NCI-H1436 treated with DMSO at 0.1 percent for 48 hours (cell line): ENCODE measurements at regions not wholly inside any gene's neighbourhood (a gene's known extent, or its start where the extent isn't known, plus 50 kb on each side); places are given as distances from the start of the nearest gene placed in this dataset.

Source experiments
- DNase-seq: peaks from one replicate; lab custom pipeline; 2025; lab: John Stamatoyannopoulos, UW

DNA sequence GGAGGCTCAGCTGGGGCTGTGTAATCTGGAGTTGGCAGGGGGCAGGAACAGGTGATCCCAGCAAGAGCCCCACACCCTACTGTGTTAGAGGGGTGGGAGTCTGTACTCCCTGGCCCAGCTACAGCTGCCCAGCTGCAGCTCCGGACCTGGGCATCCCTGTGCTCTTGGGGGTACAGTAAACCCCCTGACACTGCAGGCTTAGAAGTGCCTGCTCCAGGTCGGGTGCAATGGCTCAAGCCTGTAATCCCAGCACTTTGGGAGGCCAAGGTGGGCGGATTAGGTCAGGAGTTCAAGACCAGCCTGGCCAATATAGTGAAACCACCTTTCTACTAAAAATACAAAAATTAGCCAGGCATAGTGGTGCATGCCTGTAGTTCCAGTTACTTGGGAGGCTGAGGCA, 1228.6 kb upstream of the EYS start:
- DNase-seq = no peak

DNA sequence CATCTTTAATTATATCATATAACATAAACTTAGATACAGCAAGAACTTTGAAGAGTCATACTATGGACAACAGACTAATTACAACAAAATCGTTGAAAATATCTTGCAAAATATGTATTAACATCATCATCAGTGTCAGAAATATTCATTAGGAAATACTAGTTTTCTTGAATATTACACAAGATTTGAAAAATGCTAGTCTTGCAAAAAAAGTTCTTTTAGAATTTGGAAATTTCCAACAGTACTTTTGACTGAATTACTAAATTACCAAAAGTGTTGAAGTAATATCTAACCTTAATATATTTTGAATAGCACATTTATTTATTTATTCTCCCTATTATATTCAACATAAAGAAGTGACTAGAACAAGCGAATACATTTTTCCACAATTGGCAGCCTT, 1224.8 kb upstream of the EYS start:
- no peak for DNase-seq

DNA sequence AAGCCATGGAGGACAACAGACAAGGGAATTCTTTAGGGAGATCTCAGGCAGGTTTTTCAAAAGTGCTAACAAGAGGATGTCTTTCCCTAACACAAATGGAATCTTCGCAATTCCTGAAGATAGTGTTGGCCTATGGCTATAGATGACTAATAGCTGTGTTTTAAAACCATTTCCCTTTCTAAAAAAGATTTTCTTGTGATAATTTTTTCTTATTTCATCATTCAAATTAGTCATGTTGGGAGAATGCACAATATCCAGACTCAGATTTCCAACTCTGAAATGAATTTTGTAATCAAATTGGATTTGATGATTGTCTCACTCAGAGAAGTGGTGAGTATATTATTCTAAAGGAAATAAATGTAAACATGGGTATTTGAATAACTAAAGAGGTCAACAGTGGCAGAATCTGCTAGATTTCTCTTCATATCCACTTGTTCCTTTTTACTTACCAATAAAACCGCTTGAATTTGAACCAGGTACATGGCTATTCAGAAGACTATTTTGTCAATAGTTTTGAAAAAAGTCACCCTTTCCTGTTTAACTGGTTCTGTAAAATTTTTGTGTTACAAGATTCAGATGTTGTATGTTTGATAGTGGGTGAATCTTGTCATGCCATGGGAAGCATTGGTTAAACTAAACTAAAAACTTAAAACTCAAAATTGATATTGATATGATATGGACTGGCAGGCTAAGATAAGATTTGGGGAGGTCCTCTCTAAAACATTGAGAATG, 1223.7 kb upstream of the EYS start:
- DNase-seq = no peak

DNA sequence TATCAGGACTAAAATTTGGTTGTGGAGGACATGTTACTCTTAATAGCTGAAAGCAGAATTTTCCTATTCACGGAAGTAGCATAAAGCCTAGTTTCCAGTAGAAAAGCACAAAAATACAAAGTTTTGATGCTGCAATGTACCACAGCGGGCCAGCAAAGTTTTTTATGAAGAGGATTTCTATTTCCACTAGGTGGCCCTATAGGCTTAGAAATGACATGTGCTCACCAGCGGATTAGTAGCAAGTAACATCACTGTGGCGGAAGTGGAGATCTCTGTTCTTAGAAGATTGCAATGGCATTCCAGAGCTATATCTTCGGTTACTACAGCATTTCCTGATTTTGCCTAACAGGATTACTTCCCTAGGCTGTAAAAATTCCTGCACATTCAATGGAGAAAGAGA, 1219.0 kb upstream of the EYS start:
- DNase-seq = no peak

DNA sequence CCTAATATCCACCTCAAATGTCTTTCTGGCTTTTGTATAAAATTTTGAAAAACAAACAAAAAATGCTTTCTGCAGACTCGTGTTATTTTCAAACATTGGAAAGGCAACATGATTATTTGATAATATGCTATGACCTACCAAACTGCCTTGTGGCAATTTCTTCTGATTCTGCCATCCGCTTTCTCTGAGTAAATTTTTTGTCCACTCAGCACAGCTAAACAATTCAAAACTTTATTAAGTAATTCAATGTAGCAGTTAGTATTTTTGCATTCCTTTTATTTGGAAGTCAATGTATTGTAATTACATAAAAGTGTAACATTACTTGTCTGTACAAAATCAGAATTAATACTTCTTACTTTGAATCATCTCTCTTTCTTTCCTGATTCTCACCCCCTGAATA, 1206.6 kb upstream of the EYS start:
- DNase-seq = no peak

DNA sequence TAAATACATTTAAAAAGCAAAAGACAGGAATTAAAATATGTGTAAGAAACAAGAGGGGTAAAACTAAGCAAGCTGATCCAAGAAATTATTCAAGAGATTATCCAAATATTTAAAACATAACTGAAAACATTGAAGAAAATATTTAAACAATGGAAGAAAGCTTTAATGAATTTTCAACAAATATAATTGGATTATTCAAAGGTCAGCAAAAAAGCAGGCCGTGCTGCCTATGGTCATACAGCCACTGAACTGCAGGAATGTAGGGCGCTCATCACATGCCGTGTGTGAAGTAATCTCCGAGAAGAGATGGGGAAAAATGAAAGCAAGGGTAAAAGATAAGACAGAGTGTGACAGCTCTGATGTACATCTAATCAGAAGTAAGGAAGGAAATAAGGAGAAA, 1195.4 kb upstream of the EYS start:
- no peak for DNase-seq

DNA sequence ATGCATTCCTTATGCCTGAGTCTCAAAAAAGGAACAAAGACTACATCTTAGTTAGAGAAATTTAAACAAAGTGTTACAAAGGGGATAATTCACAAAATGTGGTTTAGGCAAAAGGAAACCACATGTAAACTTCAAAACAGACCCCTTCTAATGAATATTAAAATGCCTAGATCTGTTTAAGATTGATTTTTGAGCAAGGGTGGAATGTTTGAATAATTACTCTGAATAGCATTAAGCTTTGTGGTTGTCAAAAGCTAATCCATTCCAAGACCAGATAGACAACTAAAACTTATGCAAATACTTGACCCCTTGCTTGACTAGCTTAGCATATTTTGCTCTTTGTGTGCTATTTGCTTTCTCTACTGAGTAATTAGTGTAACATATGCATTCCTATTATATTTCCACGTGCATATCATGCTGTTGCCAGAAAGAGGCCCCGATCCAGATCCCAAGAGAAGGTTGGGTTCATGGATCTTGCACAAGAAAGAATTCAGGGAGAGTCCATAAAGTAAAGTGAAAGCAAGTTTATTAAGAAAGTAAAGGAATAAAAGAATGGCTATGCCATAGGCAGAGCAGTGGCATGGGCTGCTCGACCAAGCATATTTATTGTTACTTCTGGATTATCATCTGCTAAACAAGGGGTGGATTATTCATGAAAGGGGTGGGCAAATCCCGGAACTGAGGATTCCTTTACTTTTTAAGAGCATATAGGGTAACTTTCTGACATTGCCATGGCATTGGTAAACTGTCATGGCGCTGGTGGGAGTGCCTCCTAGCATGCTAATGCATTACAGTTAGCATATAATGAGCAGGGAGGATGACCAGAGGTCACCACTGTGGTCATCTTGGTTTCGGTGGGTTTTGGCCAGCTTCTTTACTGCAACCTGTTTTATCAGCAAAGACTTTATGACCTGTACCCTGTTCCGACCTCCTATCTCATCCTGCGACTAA, 1193.4 kb upstream of the EYS start:
- DNase-seq = no peak

DNA sequence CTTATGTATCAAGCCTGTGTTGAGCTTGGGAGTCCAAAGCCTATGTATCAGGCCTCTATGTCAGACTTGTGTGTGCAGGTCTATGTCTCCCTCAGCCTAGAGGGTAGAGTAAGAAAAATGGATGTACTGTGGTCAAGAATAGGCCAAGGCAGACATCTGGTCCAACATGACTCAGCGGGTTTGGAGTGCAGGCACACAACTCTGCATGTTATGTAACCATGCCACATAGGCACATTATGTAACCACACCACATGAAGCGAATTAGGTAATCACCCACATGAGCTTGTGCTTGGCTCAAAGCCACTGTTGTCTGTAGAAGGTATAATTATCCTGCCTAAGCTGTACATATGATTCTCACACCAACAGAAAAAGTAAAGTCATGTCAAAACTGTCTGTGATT, 1190.5 kb upstream of the EYS start:
- DNase-seq = no peak

DNA sequence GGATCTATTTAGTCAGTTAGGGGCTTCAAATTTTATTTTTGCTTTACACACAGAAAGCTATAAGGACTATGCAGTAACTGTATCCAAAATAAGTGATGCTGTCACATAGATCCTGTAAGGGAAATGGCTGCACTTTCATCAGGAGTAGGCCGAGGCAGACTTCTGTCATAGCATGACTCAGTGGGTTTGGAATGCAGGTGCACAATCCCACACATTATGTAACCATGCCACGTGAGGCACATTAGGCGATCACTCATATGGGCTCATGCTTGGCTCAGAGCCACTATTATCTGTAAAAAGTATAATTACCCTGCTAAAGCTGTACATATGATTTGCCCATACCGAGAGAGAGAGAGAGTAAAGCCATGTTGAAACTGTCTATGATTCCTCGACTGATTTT, 1189.4 kb upstream of the EYS start:
- no peak for DNase-seq

DNA sequence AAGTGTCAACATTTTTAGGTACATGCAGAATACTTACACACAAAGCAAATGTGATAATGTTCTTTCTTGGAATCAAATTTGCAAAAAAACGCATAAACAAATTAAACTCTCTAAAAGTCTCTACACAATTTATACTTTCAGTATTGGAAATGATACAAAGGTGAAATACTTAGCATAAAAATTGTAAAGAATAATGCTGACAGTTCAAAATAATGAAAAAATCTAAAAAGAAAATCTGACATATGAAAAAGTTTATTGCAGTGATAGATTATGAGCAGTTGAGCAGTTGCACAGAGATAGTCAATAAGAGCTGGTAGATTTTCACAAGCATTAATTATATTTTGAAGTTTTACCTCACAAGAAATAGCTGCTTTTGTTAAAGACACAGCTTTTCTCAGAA, 1176.4 kb upstream of the EYS start:
- DNase-seq = no peak

DNA sequence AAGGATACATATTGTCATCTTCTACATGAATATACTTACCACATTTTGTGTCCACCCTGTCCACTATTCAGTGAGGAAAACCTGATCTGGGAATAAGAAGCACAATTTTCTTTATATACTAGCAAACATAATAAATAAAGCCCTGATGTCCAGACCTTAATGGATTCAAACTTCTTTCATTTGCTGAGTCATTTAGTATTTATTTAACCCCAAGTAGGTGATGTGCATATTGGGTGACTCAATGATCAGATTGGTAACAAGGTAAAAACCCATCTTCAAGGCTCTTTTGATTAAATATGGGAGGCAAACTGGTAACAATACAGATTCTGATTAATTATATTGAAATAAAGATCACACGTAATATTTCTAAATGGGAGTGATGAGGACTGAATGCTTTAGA, 1159.8 kb upstream of the EYS start:
- DNase-seq = no peak

DNA sequence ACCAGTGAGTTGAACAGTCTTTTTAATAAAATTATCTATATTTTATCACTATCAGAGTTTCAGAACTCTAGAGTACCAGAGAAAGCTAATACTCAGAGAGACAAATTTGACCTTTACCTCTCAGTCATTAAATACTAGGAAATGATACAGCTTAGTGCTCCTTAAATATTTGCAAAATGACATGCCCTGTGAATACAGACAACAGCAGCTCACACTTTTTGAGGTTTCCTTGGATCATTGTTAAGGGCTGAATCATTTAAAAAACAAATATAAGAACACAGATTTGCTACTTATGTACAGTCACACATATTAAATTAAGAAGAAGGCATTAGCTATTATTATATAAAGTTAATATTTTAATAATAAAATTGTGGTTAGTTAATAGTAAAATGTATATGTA, 1158.7 kb upstream of the EYS start:
- DNase-seq = no peak

DNA sequence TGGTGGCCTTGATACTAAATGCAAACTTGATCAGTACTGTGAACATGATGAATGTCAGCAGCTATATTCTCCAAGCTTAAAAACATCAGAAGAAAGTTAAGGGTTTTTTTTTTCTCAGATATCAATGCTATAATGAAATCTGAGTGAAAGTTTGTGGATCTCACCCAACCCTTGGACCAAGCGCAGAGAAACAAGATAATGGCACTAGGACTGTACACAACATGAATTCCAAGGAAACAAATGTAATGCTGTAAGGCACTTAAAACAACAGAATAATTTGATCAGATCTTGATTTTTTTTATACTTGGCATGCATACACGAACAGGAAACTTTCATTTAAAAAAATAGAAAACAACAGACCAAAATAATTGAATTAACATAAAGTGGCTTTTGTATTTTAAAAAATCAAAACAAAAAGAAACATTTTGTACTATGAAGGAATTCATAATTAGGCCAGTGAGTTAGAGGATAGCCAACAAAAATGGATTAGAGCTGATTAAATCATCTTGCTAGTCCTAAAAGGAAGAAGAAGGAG, 1154.0 kb upstream of the EYS start:
- DNase-seq = no peak

DNA sequence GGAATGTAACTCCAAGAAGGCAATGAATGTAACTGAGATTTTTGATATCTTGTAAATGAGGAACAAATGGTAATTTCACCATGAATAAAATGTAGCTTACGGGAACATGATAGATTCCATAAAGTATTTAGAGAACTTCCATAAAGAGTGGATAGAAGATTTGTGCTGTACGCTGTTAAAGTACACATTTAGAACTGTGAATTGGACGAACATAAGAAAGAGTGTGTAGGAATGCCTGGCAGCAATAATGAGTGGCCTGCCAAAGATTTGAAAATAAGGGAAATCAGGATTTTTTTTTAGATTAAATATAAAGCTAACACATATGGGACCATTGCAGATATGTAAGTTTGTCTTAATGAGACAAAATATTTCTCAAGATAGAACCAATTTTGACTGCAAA, 1153.3 kb upstream of the EYS start:
- no peak for DNase-seq

DNA sequence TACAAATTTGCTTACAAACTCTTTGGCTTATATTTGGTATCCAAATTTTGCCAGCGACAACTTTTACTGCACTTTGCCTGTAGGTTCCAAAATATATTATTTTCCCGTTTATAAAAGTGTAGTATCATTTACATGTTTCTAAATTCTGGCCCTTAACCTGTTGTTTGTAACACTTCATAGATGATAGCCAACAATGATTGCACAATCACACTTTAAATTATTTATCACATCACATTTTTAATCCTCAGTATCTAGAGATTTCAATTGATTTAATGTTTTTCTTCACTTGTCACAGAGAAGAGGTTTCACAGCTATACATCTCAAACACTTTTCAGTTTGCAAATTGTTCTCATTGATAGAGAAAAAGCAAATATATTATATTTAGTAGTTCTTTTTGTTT, 1151.2 kb upstream of the EYS start:
- no peak for DNase-seq

DNA sequence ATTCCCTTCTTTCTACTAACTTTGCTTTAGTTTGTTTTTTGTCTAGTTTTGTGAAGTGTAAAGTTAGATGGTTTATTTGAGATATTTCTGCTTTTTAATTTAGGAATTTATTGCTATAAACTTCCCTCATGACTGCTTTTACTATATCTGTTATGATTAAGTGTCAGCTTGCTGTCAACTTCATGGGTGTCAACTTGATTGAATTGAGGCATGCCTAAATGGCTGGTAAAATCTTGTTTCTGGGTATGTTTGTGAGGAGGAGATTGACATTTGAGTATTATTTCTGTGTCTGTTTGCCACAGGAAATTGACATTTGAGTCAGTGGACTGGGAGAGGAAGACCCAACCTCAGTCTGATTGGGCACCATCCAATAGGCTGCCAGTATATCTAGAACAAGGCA, 1147.0 kb upstream of the EYS start:
- no peak for DNase-seq

DNA sequence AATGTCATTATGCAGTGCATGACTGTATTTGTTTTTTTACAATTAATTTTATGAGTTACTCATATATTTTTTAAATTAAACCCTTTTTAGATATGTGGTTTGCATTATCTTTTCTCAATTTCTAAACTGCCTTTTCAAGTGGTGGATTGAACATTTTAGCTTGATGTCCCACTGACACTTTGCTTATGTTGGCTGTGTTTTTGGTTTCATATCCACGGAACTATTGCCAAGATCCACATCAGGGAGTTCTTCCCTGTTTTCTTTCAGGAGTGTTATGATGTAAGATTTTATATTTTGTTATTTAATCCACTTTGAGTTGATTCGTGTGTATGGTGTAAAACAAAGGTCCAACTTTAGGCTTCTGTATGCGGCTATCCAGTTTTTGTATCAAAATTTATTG, 1144.9 kb upstream of the EYS start:
- DNase-seq = no peak

DNA sequence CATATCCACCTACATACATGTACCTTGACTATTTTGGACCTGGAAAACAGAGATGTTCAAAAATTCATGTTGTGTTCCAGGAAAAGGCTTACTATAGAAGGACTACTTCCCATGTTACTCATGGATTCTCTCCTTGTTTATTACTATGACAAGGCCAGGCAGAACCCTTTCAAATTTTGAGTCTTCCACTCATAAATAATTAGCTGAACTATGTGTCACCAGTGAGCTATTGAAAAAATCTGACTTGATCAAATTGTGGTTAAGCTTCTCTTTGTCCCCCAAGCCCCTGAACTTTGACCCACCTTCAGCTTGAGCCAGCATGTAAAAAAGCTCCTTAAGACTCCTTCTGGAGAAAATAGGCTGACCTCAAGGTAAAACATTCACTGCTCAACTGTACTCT, 1142.8 kb upstream of the EYS start:
- DNase-seq = no peak

DNA sequence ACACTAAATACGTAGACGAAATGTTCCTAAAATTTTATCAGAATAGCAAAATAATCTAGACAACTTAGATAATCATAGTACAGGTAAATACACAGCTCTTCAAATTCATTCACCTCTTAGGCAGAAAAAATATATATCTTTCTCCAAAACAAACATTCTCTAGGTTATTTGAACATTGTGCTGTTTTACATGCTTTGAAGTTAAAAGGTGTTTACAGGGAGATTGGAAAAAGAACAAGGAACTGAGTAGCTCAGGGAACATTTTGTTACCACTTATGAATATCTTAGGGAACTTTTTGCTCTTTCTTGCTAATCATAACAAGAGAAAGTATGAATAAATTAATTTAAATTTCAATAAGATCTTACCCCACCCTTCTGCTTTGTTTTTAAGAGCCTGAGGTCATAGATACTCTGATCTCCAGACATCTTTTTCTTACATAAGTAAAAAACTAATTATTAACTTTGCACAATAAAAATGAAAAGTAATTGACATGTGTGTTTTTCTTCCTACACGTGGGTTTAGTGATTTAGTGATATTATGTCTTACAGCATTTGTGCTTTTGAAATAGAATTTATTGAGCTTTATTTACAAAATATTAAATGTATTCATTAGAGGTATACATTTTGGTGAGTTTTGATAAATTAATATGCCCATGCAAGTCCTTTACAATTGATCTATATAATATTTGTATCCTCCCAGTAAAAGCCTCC, 1141.4 kb upstream of the EYS start:
- no peak for DNase-seq

DNA sequence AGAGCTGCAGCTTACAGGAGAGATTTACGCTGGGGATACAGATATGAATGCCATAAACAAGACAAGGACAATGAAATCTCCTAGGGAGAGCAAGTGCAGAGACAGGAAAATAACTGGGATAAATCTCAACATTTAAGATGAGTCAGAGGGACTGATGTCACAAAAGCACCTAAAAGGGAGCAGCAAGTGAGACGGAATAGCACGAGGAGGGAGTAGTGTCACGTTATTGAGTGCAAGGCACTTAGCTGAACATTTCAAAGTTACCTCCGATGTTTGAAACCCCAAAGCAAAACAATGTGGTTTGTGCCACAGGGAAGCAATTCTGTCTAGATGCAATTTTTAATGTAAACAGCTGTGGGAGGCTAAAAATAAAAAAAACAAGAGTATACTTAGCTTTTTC, 1131.7 kb upstream of the EYS start:
- no peak for DNase-seq

DNA sequence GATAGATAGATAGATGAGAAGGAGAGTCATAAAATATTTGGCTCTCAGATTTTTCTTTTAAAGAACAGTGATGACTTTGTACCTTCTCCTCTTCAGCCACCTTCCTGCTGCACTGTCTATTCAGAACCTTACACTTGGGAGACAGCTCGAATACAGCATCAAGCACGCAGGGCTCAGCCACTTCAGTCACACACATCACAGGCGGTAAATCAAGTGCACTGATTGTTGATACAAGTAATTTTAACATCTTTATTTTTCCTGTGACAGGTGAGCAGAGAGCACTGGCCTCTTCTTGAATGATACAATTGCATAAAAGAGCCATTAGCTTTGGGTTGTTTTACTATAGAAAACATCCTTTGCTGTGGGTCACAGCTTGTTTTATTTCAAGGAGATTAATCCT, 1118.5 kb upstream of the EYS start:
- no peak for DNase-seq

DNA sequence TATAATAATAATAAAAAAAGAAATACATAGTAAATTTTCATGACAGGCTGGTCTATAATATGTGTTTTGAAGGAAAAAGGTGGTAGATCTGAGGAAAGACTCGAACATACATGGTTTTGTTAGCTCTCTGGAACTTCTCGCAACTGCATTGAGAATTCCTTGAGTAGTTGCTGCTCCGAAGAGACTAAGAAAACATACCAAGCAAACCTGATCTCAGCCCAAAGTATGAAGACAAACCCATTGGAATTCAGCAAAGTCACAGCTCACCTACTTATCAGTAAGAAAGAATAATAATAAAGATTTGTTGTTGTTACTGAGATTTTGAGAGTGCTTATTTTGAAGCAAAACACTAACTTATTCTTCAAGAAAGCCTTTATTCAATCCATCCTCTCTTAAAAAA, 1107.1 kb upstream of the EYS start:
- DNase-seq = no peak

DNA sequence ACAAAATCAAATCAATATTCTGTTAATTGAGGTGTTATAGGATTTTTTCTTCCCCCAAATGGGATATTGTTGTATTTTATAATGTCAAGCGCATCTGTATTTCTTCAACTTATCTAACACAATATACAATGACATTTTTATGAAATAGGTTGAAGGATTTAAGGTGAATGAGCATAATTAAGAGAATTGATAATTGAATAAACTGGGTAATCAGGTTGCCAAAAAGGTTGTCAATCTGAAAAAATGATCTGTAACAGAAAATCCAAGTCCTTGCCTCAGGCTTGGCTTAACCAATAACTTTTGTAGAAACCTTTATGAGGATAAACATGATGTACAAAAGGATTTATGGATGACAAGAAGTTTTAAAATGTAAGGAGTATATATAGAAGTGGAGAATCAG, 1101.7 kb upstream of the EYS start:
- no peak for DNase-seq
